ENCODE measurements at regions not wholly inside any gene's neighbourhood (a gene's known extent, or its start where the extent isn't known, plus 50 kb on each side); places are given as distances from the start of the nearest gene placed in this dataset.

DNA sequence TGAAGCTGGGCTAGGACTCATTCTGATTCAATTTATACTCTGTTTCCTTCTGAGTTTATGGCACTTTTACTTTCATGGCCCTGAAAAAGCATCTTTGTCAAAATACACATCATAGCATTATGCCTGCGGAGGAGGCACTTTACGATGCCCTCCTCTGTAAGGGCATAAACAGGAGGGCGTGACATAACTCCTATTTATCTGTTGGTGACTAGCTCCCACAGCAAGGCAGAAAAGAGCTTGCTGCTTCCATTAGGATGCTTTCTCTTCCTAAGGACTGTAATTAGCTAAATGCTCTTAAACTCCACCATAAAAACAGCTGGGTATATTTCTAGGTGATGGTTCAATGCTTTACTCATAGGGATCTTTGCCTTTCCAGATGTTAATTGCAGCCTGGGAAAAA is 315.2 kb upstream of the GHITM start:
- TF ChIP-seq CTCF (IDR thresholded peaks at IDR 0.05; ENCODE audit: low read length) (no peak), EZH2 (IDR thresholded peaks at IDR 0.05; ENCODE audit: borderline replicate concordance, low read length) (no peak)

Data from OCI-LY1 (cell line).